Tibial nerve (tissue), 3 donors: ENCODE measurements at regions not wholly inside any gene's neighbourhood (a gene's known extent, or its start where the extent isn't known, plus 50 kb on each side); places are given as distances from the start of the nearest gene placed in this dataset.

Experiments used
- EP300 ChIP-seq, 2 donors: sonication (generic); formaldehyde crosslinking; IDR thresholded peaks; one replicate each; pipeline ENCODE4 v1.6.1; 2017; ENCODE audit warnings: antibody characterized with exemption in 2 of 2, mild to moderate bottlenecking in 1 of 2
- POLR2A ChIP-seq, 2 donors: fragments of 450-650 bp; IDR thresholded peaks; one replicate each; pipeline ENCODE4 v1.6.1; 2017; ENCODE audit warnings: antibody characterized with exemption in 2 of 2, mild to moderate bottlenecking in 2 of 2, moderate library complexity in 2 of 2

DNA sequence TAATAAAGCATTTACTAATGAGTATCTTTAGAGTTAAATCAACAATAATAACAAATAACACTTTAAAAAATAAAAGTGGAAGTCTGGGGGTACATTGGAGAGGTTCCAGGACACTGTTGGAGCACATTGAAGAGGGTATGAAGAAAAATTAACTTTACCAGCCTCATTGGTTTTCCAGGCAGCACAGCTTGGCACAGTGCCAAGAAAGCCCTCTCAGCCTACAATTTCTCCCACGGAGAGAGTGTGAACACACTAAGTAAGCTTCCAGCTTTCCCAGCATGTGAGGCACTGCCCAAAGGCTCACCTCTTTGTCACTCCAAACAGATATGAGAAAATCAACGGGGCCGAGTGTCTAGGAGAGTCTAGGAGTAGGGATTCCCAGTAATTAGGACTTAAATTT, 1912.8 kb upstream of the NUDT12 start:
- TF ChIP-seq EP300 (IDR thresholded peaks at IDR 0.05) (no peak), POLR2A (IDR thresholded peaks at IDR 0.05) (no peak)
